SK-N-SH treated with all-trans-retinoic acid at 6 μM for 48 hours (cell line): ENCODE measurements at regions not wholly inside any gene's neighbourhood (a gene's known extent, or its start where the extent isn't known, plus 50 kb on each side); places are given as distances from the start of the nearest gene placed in this dataset.

Source experiments
- ATAC-seq: fragments of 200-7000 bp; cut with Tn5 transposase; 3 replicates; pipeline ENCODE4 v1.9.1; 2020; ENCODE audit warnings: mild to moderate bottlenecking, moderate library complexity
- ARNTL ChIP-seq: fragments of 450-650 bp; formaldehyde crosslinking; IDR thresholded peaks from 2 replicates; pipeline ENCODE4 v1.5.0; 2020; ENCODE audit warnings: low read depth, mild to moderate bottlenecking, moderate library complexity, borderline replicate concordance
- CREB5 ChIP-seq: fragments of 250-450 bp; sonication (Bioruptor Pico); IDR thresholded peaks from 2 replicates; pipeline ENCODE4 v1.5.1; 2020; ENCODE audit warnings: low read depth, mild to moderate bottlenecking, moderate library complexity
- CSRNP3 ChIP-seq: fragments of 250-450 bp; sonication (Bioruptor Pico); IDR thresholded peaks from 2 replicates; pipeline ENCODE4 v1.5.1; 2021; ENCODE audit warnings: mild to moderate bottlenecking, moderate library complexity
- GLIS3 ChIP-seq: fragments of 250-450 bp; sonication (Bioruptor Pico); IDR thresholded peaks from 2 replicates; pipeline ENCODE4 v1.5.0; 2020; ENCODE audit warnings: mild to moderate bottlenecking, moderate library complexity
- ISL1 ChIP-seq: fragments of 250-450 bp; sonication (Bioruptor Pico); IDR thresholded peaks from 2 replicates; pipeline ENCODE4 v2.1.2; 2022; ENCODE audit warnings: mild to moderate bottlenecking, moderate library complexity
- OSR1 ChIP-seq: fragments of 250-450 bp; sonication (Bioruptor Pico); IDR thresholded peaks from 2 replicates; pipeline ENCODE4 v1.8.0; 2022; ENCODE audit warnings: moderate library complexity, mild to moderate bottlenecking, inconsistent platforms
- PATZ1 ChIP-seq: fragments of 250-450 bp; sonication (Bioruptor Pico); IDR thresholded peaks from 2 replicates; pipeline ENCODE4 v1.8.0; 2020; ENCODE audit warnings: mild to moderate bottlenecking, moderate library complexity, borderline replicate concordance
- POU6F1 ChIP-seq: fragments of 250-450 bp; sonication (Bioruptor Pico); IDR thresholded peaks from 2 replicates; pipeline ENCODE4 v1.8.0; 2021; ENCODE audit warnings: low read depth, mild to moderate bottlenecking, moderate library complexity, borderline replicate concordance
- PPARA ChIP-seq: fragments of 250-450 bp; sonication (Bioruptor Pico); IDR thresholded peaks from 2 replicates; pipeline ENCODE4 v1.5.0; 2020; ENCODE audit warnings: mild to moderate bottlenecking, borderline replicate concordance
- RARB ChIP-seq: fragments of 250-450 bp; sonication (Bioruptor Pico); IDR thresholded peaks from 2 replicates; pipeline ENCODE4 v1.8.0; 2021; ENCODE audit warnings: mild to moderate bottlenecking, moderate library complexity
- SNAI2 ChIP-seq: fragments of 250-450 bp; sonication (Bioruptor Pico); IDR thresholded peaks from 2 replicates; pipeline ENCODE4 v1.5.0; 2020; ENCODE audit warnings: mild to moderate bottlenecking, moderate library complexity
- TCF4 ChIP-seq: fragments of 250-450 bp; sonication (Bioruptor Pico); IDR thresholded peaks from 2 replicates; pipeline ENCODE4 v1.8.0; 2021; ENCODE audit warnings: mild to moderate bottlenecking, moderate library complexity, borderline replicate concordance
- TOX ChIP-seq: fragments of 250-450 bp; sonication (Bioruptor Pico); IDR thresholded peaks from 2 replicates; pipeline ENCODE4 v1.8.0; 2021; ENCODE audit warnings: mild to moderate bottlenecking, moderate library complexity, borderline replicate concordance
- TSHZ2 ChIP-seq: fragments of 250-450 bp; sonication (Bioruptor Pico); IDR thresholded peaks from 2 replicates; pipeline ENCODE4 v1.5.0; 2020; ENCODE audit warnings: mild to moderate bottlenecking, moderate library complexity
- ZC3H10 ChIP-seq: fragments of 250-450 bp; sonication (Bioruptor Pico); IDR thresholded peaks from 2 replicates; pipeline ENCODE4 v1.5.1; 2021; ENCODE audit warnings: mild to moderate bottlenecking, moderate library complexity
- ZFP3 ChIP-seq: fragments of 250-450 bp; sonication (Bioruptor Pico); IDR thresholded peaks from 2 replicates; pipeline ENCODE4 v1.5.0; 2020; ENCODE audit warnings: mild to moderate bottlenecking, moderate library complexity
- ZFP30 ChIP-seq: fragments of 450-650 bp; formaldehyde crosslinking; IDR thresholded peaks from 2 replicates; pipeline ENCODE4 v1.5.0; 2022; ENCODE audit warnings: mild to moderate bottlenecking, moderate library complexity
- ZNF565 ChIP-seq: fragments of 450-650 bp; formaldehyde crosslinking; conservative IDR thresholded peaks from 2 replicates; pipeline ENCODE4 v1.5.0; 2020; ENCODE audit warnings: low read depth, mild to moderate bottlenecking, moderate library complexity
- ZNF70 ChIP-seq: fragments of 450-650 bp; formaldehyde crosslinking; IDR thresholded peaks from 2 replicates; pipeline ENCODE4 v1.5.0; 2020; ENCODE audit warnings: mild to moderate bottlenecking, moderate library complexity
- ZNF8 ChIP-seq: fragments of 450-650 bp; formaldehyde crosslinking; IDR thresholded peaks from 2 replicates; pipeline ENCODE4 v1.5.0; 2020; ENCODE audit warnings: mild to moderate bottlenecking, moderate library complexity

- ATAC-seq, result no peak
- no peak for TF ChIP-seq PPARA (CRISPR knock-in tag)
- TF ChIP-seq ZNF70 (CRISPR knock-in tag), result no peak
- TF ChIP-seq CREB5, result no peak
- no peak for TF ChIP-seq ZC3H10 (CRISPR knock-in tag)
- TF ChIP-seq ZNF8 (CRISPR knock-in tag), result no peak
- no peak for TF ChIP-seq ZFP3 (CRISPR knock-in tag)
- no peak for TF ChIP-seq TSHZ2 (CRISPR knock-in tag)
- TF ChIP-seq TOX (CRISPR knock-in tag), result no peak
- no peak for TF ChIP-seq PATZ1
- no peak for TF ChIP-seq ZFP30 (CRISPR knock-in tag)
- TF ChIP-seq ARNTL, result no peak
- TF ChIP-seq POU6F1 (CRISPR knock-in tag), result no peak
- TF ChIP-seq TCF4 (CRISPR knock-in tag), result no peak
- no peak for TF ChIP-seq OSR1
- TF ChIP-seq ISL1 (CRISPR knock-in tag), result no peak
These were observed 315.8 kb downstream of the BLID start for GRCh38 chr11:121800240-121800639.

- TF ChIP-seq PPARA (CRISPR knock-in tag) (no peak), TSHZ2 (CRISPR knock-in tag) (no peak), SNAI2 (CRISPR knock-in tag) (no peak), RARB (no peak), TCF4 (CRISPR knock-in tag) (no peak), ZFP30 (CRISPR knock-in tag) (no peak), ARNTL (no peak), CSRNP3 (CRISPR knock-in tag) (no peak), ISL1 (CRISPR knock-in tag) (no peak), CREB5 (no peak), ZFP3 (CRISPR knock-in tag) (no peak), ZNF565 (CRISPR knock-in tag) (no peak), ZNF70 (CRISPR knock-in tag) (no peak), TOX (CRISPR knock-in tag) (no peak), GLIS3 (CRISPR knock-in tag) (no peak), OSR1 (no peak), ZNF8 (CRISPR knock-in tag) (no peak)
- TF ChIP-seq, all 23 proteins: peak for 0
- ATAC-seq, result no peak
These were observed 318.5 kb downstream of the BLID start for GRCh38 chr11:121797496-121797895.
